Stomach (tissue), 8 donors: ENCODE measurements at regions not wholly inside any gene's neighbourhood (a gene's known extent, or its start where the extent isn't known, plus 50 kb on each side); places are given as distances from the start of the nearest gene placed in this dataset.

Experiments used
- DNase-seq, 2 donors: peaks; one replicate each; pipeline versions ENCODE4 v3.0.0 to v3.0.0-alpha.2; 2013 to 2019
- H3K27ac ChIP-seq, 5 donors: fragments of 200-600 bp in 4 of 5; sonication (generic) in 4 of 5; one replicate each; pipeline ENCODE4 v1.5.1; 2013 to 2019; ENCODE audit warnings: mild to moderate bottlenecking in 1 of 5, moderate library complexity in 1 of 5
- H3K27me3 ChIP-seq, 3 donors: fragments of 200-600 bp; sonication (generic); one replicate each; pipeline ENCODE4 v1.5.1; 2017 to 2019; ENCODE audit warnings: mixed run types in 1 of 3
- H3K36me3 ChIP-seq, 4 donors: fragments of 200-600 bp; sonication (generic); 1 replicate in 3 of 4; 2 replicates in 1 of 4; pipeline ENCODE4 v1.5.1; 2016 to 2019
- H3K4me1 ChIP-seq, 4 donors: fragments of 200-600 bp; sonication (generic); one replicate each; pipeline ENCODE4 v1.5.1; 2016 to 2019
- H3K4me3 ChIP-seq, 4 donors: fragments of 200-600 bp; sonication (generic) in 3 of 4; one replicate each; pipeline ENCODE4 v1.5.1; 2016 to 2019; ENCODE audit warnings: mild to moderate bottlenecking in 1 of 4
- H3K9me3 ChIP-seq, 4 donors: fragments of 200-600 bp; sonication (generic); one replicate each; pipeline ENCODE4 v1.5.1; 2016 to 2019
- EP300 ChIP-seq: sonication (generic); formaldehyde crosslinking; IDR thresholded peaks from one replicate; pipeline ENCODE4 v1.6.1; 2017; ENCODE audit warnings: antibody characterized with exemption
- POLR2A ChIP-seq, 4 donors: fragments of 450-650 bp; IDR thresholded peaks; one replicate each; pipeline ENCODE4 v1.6.1; 2016; ENCODE audit warnings: antibody characterized with exemption in 4 of 4, control low read depth in 2 of 4, mild to moderate bottlenecking in 1 of 4, moderate library complexity in 1 of 4
- POLR2AphosphoS5 ChIP-seq, 3 donors: sonication (generic); formaldehyde crosslinking; IDR thresholded peaks; one replicate each; pipeline ENCODE4 v1.6.1; 2016; ENCODE audit warnings: antibody characterized with exemption in 3 of 3
- WGBS, 5 donors: extraction: QIAGEN DNeasy Blood & Tissue Kit in 3 of 5; methylation state at CpG; one replicate each; pipeline versions ENCODE4 v1.1.5 to v1.1.7; 2013 to 2018; 5-methylcytosine and 5-hydroxymethylcytosine counted together
- intact Hi-C: fragments of 100-400 bp; cut with DNase I; formaldehyde crosslinking; loops from one replicate; pipeline ENCODE4 v1.15.1; 2023; ENCODE audit warnings: low total_unique reads
- TF ChIP-seq, protein P1 (sequence below), 7 experiments: fragments of 450-650 bp in 4 of 7; fragments of 200-600 bp in 3 of 7; sonication (generic) in 3 of 7; IDR thresholded peaks; one replicate each; pipeline ENCODE4 v1.5.1; 2016 to 2019; ENCODE audit warnings: antibody characterized with exemption in 7 of 7, control low read depth in 2 of 7, mild to moderate bottlenecking in 1 of 7
- donor health status: healthy with polysubstance abuse.
- donor health status: Bipolar disorder and iron deficiency.
- donor health status: healthy.

DNA sequence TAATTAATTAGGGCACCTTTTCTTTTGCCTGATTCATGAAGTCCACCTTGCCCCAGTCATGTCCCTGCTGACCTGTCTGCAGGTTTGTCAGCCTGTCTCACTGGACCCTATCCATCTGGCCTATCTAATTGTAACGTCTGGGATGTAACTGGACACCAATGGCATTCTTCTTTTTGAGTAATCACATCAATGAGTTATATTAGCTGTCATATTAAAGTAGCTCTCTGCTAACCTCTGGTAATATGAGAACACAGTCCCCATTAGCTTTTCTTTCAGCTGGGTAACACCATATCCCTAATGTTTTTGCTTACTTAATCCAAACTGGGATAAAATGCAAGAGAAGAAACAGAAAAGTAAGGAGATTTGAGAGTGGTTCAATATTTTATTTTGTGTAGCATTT, 166.2 kb upstream of the VEPH1 start:
- no peaks in the 10 kb centered on the region for H3K9me3 ChIP-seq
- H3K4me3 ChIP-seq: no peak overlapping the region
- no peaks in the 10 kb centered on the region for H3K36me3 ChIP-seq
- intact Hi-C loops: no loop called here
- no peak for DNase-seq
- no peak for TF ChIP-seq POLR2A (IDR thresholded peaks at IDR 0.05)
- TF ChIP-seq EP300: no peak
- TF ChIP-seq, protein P1, sequence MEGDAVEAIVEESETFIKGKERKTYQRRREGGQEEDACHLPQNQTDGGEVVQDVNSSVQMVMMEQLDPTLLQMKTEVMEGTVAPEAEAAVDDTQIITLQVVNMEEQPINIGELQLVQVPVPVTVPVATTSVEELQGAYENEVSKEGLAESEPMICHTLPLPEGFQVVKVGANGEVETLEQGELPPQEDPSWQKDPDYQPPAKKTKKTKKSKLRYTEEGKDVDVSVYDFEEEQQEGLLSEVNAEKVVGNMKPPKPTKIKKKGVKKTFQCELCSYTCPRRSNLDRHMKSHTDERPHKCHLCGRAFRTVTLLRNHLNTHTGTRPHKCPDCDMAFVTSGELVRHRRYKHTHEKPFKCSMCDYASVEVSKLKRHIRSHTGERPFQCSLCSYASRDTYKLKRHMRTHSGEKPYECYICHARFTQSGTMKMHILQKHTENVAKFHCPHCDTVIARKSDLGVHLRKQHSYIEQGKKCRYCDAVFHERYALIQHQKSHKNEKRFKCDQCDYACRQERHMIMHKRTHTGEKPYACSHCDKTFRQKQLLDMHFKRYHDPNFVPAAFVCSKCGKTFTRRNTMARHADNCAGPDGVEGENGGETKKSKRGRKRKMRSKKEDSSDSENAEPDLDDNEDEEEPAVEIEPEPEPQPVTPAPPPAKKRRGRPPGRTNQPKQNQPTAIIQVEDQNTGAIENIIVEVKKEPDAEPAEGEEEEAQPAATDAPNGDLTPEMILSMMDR (IDR thresholded peaks at IDR 0.05): no peak
- TF ChIP-seq POLR2AphosphoS5 (IDR thresholded peaks at IDR 0.05): no peak
- no peak overlapping the region for H3K27ac ChIP-seq
- WGBS, 5 donors: 12 to 30% (median 16%) methylated on average over 1 of the region's 1 CpG
- no peaks in the 10 kb centered on the region for H3K27me3 ChIP-seq
- no peaks in the 10 kb centered on the region for H3K4me1 ChIP-seq

DNA sequence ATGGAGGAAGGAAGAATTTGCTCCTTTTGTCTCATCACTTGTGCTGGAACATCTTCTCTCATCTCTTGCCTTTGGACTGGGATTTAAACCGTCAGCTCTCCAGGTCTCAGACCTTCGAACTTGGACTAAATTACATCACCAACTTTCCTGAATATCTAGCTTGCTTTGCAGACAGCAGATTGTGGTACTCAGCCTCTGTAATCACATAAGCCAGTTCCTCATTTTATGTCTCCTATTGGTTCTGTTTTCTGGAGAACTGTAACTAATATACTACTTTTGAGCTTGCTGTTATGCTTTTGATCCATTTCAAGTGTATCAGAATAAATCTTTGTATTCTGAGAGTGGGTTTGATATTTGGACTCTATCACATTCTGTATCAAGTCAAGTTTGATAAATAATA, 164.3 kb upstream of the VEPH1 start:
- WGBS, 5 donors: 68 to 79% (median 76%) methylated on average over 2 of the region's 2 CpGs
- Histone ChIP-seq H3K27me3 (no peaks in the 10 kb centered on the region), H3K27ac (no peak overlapping the region), H3K9me3 (no peaks in the 10 kb centered on the region), H3K4me1 (no peaks in the 10 kb centered on the region), H3K4me3 (no peak overlapping the region), H3K36me3 (no peaks in the 10 kb centered on the region)
- TF ChIP-seq POLR2A (IDR thresholded peaks at IDR 0.05) (no peak), EP300 (no peak), POLR2AphosphoS5 (IDR thresholded peaks at IDR 0.05) (no peak)
- TF ChIP-seq, protein P1 (IDR thresholded peaks at IDR 0.05): no peak
- no peak for DNase-seq
- intact Hi-C loops: no loop called here

DNA sequence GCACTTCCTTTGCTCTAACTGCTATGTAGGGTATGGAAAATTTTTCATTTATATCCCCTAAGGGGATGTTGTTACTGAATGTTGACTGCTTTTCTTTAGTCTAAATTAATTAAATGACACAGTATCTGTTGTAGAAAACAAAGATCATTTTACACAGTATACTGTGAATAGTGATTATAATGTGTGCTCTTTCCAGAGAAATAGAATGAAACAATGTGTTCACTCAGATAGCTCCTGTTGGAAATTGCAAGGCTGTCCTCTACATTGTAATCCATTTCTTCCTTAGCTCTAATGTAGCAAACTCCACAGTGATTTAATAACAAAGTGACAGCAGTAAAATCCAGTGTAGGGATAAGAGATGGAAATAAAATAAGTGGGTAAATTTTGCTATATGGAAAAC, 159.0 kb upstream of the VEPH1 start:
- TF ChIP-seq POLR2A (IDR thresholded peaks at IDR 0.05) (no peak), POLR2AphosphoS5 (IDR thresholded peaks at IDR 0.05) (no peak), EP300 (no peak)
- TF ChIP-seq, protein P1 (IDR thresholded peaks at IDR 0.05): no peak
- no peak overlapping the region for H3K27ac ChIP-seq
- no peaks in the 10 kb centered on the region for H3K9me3 ChIP-seq
- no peak overlapping the region for H3K4me3 ChIP-seq
- DNase-seq: no peak
- no peaks in the 10 kb centered on the region for H3K27me3 ChIP-seq
- no peaks in the 10 kb centered on the region for H3K4me1 ChIP-seq
- no peaks in the 10 kb centered on the region for H3K36me3 ChIP-seq
- intact Hi-C loops: no loop called here

DNA sequence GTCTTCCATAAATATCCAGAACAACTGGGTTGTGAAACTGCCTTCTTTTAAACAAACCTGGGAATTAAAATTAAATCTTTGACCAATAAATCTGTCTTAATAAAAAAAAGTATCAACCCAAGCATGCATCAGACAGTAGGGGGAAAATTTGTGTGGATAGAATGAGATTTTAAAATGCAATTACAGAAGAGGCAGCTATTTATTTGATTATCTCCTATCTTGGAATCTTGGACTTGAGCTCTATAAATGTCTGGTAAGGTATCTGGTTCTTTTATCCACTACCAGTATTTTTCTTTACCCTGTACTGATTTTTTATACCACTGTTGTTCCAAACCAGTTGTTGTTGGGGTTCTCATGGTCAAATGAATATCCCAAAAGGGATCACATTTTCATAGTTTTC, 157.6 kb upstream of the VEPH1 start:
- H3K27ac ChIP-seq: no peak overlapping the region
- no peak overlapping the region for H3K4me3 ChIP-seq
- DNase-seq: no peak
- intact Hi-C loops: no loop called here
- no peak for TF ChIP-seq POLR2A (IDR thresholded peaks at IDR 0.05)
- TF ChIP-seq, protein P1 (IDR thresholded peaks at IDR 0.05): no peak
- no peak for TF ChIP-seq EP300
- no peaks in the 10 kb centered on the region for H3K9me3 ChIP-seq
- H3K27me3 ChIP-seq: no peaks in the 10 kb centered on the region
- no peaks in the 10 kb centered on the region for H3K4me1 ChIP-seq
- H3K36me3 ChIP-seq: no peaks in the 10 kb centered on the region

DNA sequence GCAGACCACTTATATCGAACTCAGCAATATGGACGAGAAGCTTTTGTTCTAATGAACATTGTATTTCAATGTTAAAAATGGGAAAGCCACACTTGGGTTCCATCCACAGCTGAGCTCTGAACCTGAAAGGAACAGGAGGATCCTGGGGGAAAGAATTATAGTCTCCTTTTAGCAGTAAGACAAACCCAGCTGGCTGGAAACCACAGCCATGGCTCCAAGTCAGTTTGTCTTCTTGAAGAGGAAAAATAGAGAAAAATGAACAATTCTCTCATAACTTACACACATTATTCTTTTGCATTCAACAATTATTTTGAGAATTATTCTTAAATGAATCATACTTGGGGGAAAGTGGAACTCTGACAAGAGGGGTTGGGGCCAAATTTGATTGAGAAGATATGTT, 149.2 kb upstream of the VEPH1 start:
- no peak overlapping the region for H3K4me3 ChIP-seq
- no peak for TF ChIP-seq EP300
- TF ChIP-seq POLR2AphosphoS5 (IDR thresholded peaks at IDR 0.05): no peak
- TF ChIP-seq POLR2A (IDR thresholded peaks at IDR 0.05): no peak
- TF ChIP-seq, protein P1 (IDR thresholded peaks at IDR 0.05): no peak
- intact Hi-C loops: no loop called here
- H3K27ac ChIP-seq: no peak overlapping the region
- no peaks in the 10 kb centered on the region for H3K9me3 ChIP-seq
- 86 to 96% (median 93%) methylated on average over 2 of the region's 2 CpGs for WGBS, 5 donors
- H3K4me1 ChIP-seq: no peaks in the 10 kb centered on the region
- peak in 1 of 2 donors; percentile 6 for DNase-seq
- H3K27me3 ChIP-seq: no peaks in the 10 kb centered on the region
- no peaks in the 10 kb centered on the region for H3K36me3 ChIP-seq
